Esophagus squamous epithelium (tissue), 5 donors: ENCODE measurements at regions not wholly inside any gene's neighbourhood (a gene's known extent, or its start where the extent isn't known, plus 50 kb on each side); places are given as distances from the start of the nearest gene placed in this dataset.

Experiments
- DNase-seq: peaks from one replicate; lab custom pipeline; 2025; lab: John Stamatoyannopoulos, UW
- H3K27ac ChIP-seq, 4 donors: fragments of 200-600 bp; sonication (generic); one replicate each; pipeline ENCODE4 v1.5.1; 2016 to 2019; ENCODE audit warnings: mild to moderate bottlenecking in 1 of 4
- H3K27me3 ChIP-seq, 4 donors: fragments of 200-600 bp; sonication (generic); 1 replicate in 3 of 4; 2 replicates in 1 of 4; pipeline versions ENCODE4 v1.5.1 to v1.6.0; 2017 to 2021; ENCODE audit warnings: antibody characterized with exemption in 1 of 4
- H3K36me3 ChIP-seq, 3 donors: fragments of 200-600 bp; sonication (generic); one replicate each; pipeline ENCODE4 v1.5.1; 2016 to 2019
- H3K4me1 ChIP-seq, 3 donors: fragments of 200-600 bp; sonication (generic); one replicate each; pipeline ENCODE4 v1.5.1; 2017 to 2019
- H3K4me3 ChIP-seq, 4 donors: fragments of 200-600 bp; sonication (generic); 1 replicate in 3 of 4; 2 replicates in 1 of 4; pipeline ENCODE4 v1.5.1; 2016 to 2019; ENCODE audit warnings: mild to moderate bottlenecking in 2 of 4, moderate library complexity in 1 of 4
- H3K9me3 ChIP-seq, 3 donors: fragments of 200-600 bp; sonication (generic); one replicate each; pipeline ENCODE4 v1.5.1; 2016 to 2019
- CTCF ChIP-seq, 6 experiments: fragments of 450-650 bp in 4 of 6; fragments of 200-600 bp in 2 of 6; sonication (generic) in 2 of 6; IDR thresholded peaks; one replicate each; pipeline ENCODE4 v1.5.1; 2016 to 2019; ENCODE audit warnings: antibody characterized with exemption in 6 of 6, mild to moderate bottlenecking in 4 of 6, moderate library complexity in 4 of 6
- POLR2A ChIP-seq, 4 donors: fragments of 450-650 bp; IDR thresholded peaks; one replicate each; pipeline ENCODE4 v1.6.1; 2017; ENCODE audit warnings: antibody characterized with exemption in 4 of 4, mild to moderate bottlenecking in 4 of 4, moderate library complexity in 3 of 4
- WGBS, 2 donors: methylation state at CpG; one replicate each; pipeline ENCODE4 v1.1.5; 2018; 5-methylcytosine and 5-hydroxymethylcytosine counted together
- intact Hi-C: fragments of 100-400 bp; cut with DNase I; formaldehyde crosslinking; loops from one replicate; pipeline ENCODE4 v1.15.0; 2022
- donor health status: DM: yes; HTN: yes; CAD: no.

DNA sequence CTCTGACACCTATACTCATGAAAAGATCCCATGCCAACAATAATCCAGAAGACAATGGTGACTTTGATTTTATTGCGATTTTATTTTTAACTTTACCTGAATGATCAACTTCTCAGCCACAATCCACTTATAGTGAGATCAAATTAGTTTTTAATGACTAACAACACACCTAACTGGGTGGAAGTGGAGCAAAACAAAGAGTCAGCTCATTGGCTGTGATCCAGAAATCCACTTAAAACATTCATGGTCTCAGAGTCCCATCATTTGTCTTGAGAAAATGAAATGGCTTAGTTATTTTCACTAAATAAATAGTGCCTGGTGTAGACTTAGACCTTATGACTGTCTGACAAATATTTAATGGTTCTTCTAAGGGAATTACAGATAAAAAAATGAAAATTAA, 1177.8 kb downstream of the NLGN4Y start:
- WGBS, 2 donors = 75% methylated on average over 1 of the region's 1 CpG; no CpG with 5 or more reads in 1 of the 2 donors
- no peak overlapping the region for H3K4me3 ChIP-seq
- H3K36me3 ChIP-seq = no peaks in the 10 kb centered on the region
- H3K27ac ChIP-seq = no peak overlapping the region
- no peaks in the 10 kb centered on the region for H3K27me3 ChIP-seq
- no peak for DNase-seq
- intact Hi-C loops = no loop called here
- no peaks in the 10 kb centered on the region for H3K4me1 ChIP-seq
- no peaks in the 10 kb centered on the region for H3K9me3 ChIP-seq
- TF ChIP-seq POLR2A (IDR thresholded peaks at IDR 0.05) (no peak), CTCF (IDR thresholded peaks at IDR 0.05) (no peak)

DNA sequence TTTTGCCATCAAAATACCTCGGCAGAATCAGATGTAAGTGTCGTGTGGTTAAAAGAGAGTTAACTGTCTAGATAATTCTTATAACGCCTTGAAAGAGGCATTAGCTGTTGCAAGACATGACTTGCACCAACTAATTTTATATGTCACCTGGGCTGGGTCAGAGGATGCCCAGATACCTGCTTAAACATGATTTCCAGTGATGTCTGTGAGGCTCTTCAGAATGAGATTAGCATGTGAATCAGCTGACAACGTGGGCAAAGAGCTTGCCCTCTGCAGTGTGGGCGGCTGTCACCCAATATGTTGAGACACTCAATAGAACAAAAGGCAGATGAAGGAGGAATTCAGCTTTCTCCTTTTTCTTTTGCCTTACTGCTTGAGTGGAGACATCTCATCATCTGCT, 1180.6 kb downstream of the NLGN4Y start:
- H3K27ac ChIP-seq = no peak overlapping the region
- H3K27me3 ChIP-seq = no peaks in the 10 kb centered on the region
- WGBS, 2 donors = 47% methylated on average over 5 of the region's 5 CpGs; no CpG with 5 or more reads in 1 of the 2 donors
- no peak overlapping the region for H3K4me3 ChIP-seq
- intact Hi-C loops = no loop called here
- TF ChIP-seq POLR2A (IDR thresholded peaks at IDR 0.05) = no peak
- no peak for TF ChIP-seq CTCF (IDR thresholded peaks at IDR 0.05)
- H3K9me3 ChIP-seq = no peaks in the 10 kb centered on the region
- DNase-seq = no peak
- no peaks in the 10 kb centered on the region for H3K4me1 ChIP-seq
- H3K36me3 ChIP-seq = no peaks in the 10 kb centered on the region

DNA sequence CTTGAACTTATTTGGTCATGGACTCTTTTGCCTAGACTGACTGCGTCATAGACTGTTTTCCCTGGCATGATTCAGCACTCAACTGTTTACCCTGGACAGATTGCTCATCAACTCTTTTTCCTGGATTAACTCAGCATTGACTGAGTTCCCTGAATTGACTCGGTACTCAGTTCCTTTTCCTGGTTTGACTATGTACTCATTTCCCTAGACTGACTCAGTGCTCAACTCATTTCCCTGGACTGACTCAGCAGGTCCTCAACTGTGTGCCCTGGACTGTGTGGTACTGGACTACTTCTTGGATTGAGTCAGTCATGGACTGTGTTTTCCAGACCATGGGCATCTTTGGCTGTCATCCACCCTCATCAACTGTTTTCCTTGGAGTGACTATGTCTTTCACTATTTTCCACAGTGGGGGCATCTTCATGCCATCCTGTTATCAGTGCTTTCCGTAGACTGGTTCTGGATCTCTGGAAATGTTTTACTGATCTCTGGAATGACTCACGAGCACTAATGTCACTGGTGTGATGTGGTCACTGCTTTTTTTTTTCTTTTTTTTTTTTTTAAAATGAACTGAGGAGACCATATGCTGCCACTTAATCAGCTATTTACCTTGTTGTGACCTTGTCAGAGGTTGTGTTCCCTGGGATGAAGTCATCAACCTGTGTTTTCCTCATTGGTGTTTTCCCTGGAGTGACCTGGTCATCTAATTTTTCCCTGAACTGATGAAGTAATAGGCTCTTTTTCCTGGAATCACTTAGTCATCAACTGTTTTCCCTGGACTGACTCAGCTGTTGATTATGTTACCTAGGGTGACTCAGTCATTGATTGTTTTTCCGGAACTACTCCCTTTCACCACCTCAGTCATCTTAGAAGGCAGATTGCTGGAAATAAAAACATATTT, 1225.5 kb downstream of the NLGN4Y start:
- Histone ChIP-seq H3K27ac (peak overlapping the region in 2 of 4 donors; percentile 49 to 64), H3K4me1 (no peaks in the 10 kb centered on the region), H3K9me3 (no peaks in the 10 kb centered on the region), H3K36me3 (no peaks in the 10 kb centered on the region), H3K4me3 (no peak overlapping the region), H3K27me3 (no peaks in the 10 kb centered on the region)
- intact Hi-C loops = no loop called here
- no peak for DNase-seq
- 21% methylated on average over 5 of the region's 5 CpGs; no CpG with 5 or more reads in 1 of the 2 donors for WGBS, 2 donors
- TF ChIP-seq POLR2A (IDR thresholded peaks at IDR 0.05) = no peak

- H3K9me3 ChIP-seq = no peaks in the 10 kb centered on the region
- H3K4me1 ChIP-seq = no peaks in the 10 kb centered on the region
- TF ChIP-seq CTCF (IDR thresholded peaks at IDR 0.05) = no peak
- TF ChIP-seq POLR2A (IDR thresholded peaks at IDR 0.05) = no peak
- no peaks in the 10 kb centered on the region for H3K27me3 ChIP-seq
- WGBS, 2 donors = 62% methylated on average over 2 of the region's 2 CpGs; no CpG with 5 or more reads in 1 of the 2 donors
- H3K4me3 ChIP-seq = no peak overlapping the region
- DNase-seq = no peak
- H3K27ac ChIP-seq = peak overlapping the region in 2 of 4 donors; percentile 3 to 14
- intact Hi-C loops = no loop called here
- no peaks in the 10 kb centered on the region for H3K36me3 ChIP-seq
These were observed 1226.7 kb downstream of the NLGN4Y start for GRCh38 chrY:15751001-15751400.

DNA sequence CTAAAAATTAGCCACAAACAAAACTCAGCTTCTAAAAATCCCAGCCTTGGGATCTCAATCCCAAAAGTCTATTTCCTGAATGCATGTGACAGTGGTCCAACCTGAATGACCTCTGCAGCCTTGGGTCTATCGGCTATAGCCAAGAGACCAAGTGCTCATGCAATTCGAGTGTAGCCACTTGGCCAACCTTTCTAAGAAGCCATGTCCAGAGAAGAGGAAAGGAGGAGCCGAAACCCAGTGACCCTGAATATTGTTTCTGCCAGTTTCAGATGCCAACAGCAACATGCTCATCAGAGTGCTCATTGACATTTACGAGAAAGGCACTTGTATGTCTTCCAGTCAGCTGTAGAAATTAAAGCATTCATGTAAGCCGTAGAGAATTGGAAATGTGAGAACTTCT, 1231.9 kb downstream of the NLGN4Y start:
- Histone ChIP-seq H3K4me1 (no peaks in the 10 kb centered on the region), H3K27ac (no peak overlapping the region), H3K9me3 (no peaks in the 10 kb centered on the region), H3K4me3 (no peak overlapping the region), H3K36me3 (no peaks in the 10 kb centered on the region), H3K27me3 (no peaks in the 10 kb centered on the region)
- intact Hi-C loops = no loop called here
- WGBS, 2 donors = 82% methylated on average over 5 of the region's 5 CpGs; no CpG with 5 or more reads in 1 of the 2 donors
- no peak for TF ChIP-seq CTCF (IDR thresholded peaks at IDR 0.05)
- TF ChIP-seq POLR2A (IDR thresholded peaks at IDR 0.05) = no peak
- DNase-seq = no peak
